K562 (cell line): ENCODE measurements at regions not wholly inside any gene's neighbourhood (a gene's known extent, or its start where the extent isn't known, plus 50 kb on each side); places are given as distances from the start of the nearest gene placed in this dataset.

Experiments
- ATAC-seq: fragments of 200-7000 bp; cut with Tn5 transposase; 3 replicates; pipeline ENCODE4 v1.9.1; 2020; ENCODE audit warnings: moderate library complexity
- BruUV-seq: library from RNA; stranded (reverse); fragments of 400-500 nt; replicated peaks from 2 replicates; lab custom pipeline; 2021; lab: Mats Ljungman, UMichigan
- CTCF ChIA-PET: fragments of 300-600 bp; formaldehyde crosslinking; extraction: SDS; loops from one replicate; lab custom pipeline; 2021; ENCODE audit warnings: low intra/inter-chr PET ratio; lab: Yijun Ruan, JAX
- POLR2A ChIA-PET: fragments of 300-600, 350-650 bp; sonication (Branson Sonifier 250); formaldehyde crosslinking; extraction: SDS; loops from one replicate; lab custom pipeline; 2021; ENCODE audit warnings: antibody characterized with exemption, inconsistent platforms; lab: Yijun Ruan, JAX
- DNase-seq, 4 experiments: peaks; one replicate each; pipeline versions ENCODE4 v3.0.0 to v3.0.0-alpha.2; 2011 to 2018; ENCODE audit warnings: low spot score in 3 of 4, mixed read lengths in 3 of 4; ENCODE audit errors: extremely low read depth in 1 of 4
- FAIRE-seq: peaks from 2 replicates; lab custom pipeline; 2011; peaks lifted over from hg19 to GRCh38; lab: Jason Lieb, UNC
- H2AFZ ChIP-seq: 2 replicates; pipeline ENCODE4 v1.6.0; 2011; ENCODE audit warnings: low read depth, low read length, control low read depth, inconsistent platforms
- H3K27ac ChIP-seq: fragments of 200-600 bp; 3 replicates; pipeline ENCODE4 v1.8.0; 2011; ENCODE audit warnings: low read depth, mild to moderate bottlenecking, control low read depth, inconsistent platforms, low read length, moderate library complexity, mixed read lengths; ENCODE audit errors: extremely low read depth
- H3K27me3 ChIP-seq, 2 experiments: fragments of 300-600 bp in 1 of 2; 2 replicates in 1 of 2; 3 replicates in 1 of 2; pipeline versions ENCODE4 v1.6.0 to v1.8.0; 2011; ENCODE audit warnings: inconsistent platforms in 2 of 2, low read length in 2 of 2, mild to moderate bottlenecking in 1 of 2, mixed read lengths in 1 of 2, moderate library complexity in 1 of 2; ENCODE audit not compliant: control insufficient read depth in 2 of 2, insufficient read depth in 2 of 2
- H3K36me3 ChIP-seq: fragments of 300-600 bp; 3 replicates; pipeline ENCODE4 v1.8.0; 2011; ENCODE audit warnings: mild to moderate bottlenecking, low read length, inconsistent platforms; ENCODE audit not compliant: control insufficient read depth, insufficient read depth
- H3K4me1 ChIP-seq, 2 experiments: fragments of 200-600 bp in 1 of 2; replicated peaks in 1 of 2; 2 replicates in 1 of 2; 3 replicates in 1 of 2; pipeline versions ENCODE4 v1.5.1 to v1.8.0; 2011; ENCODE audit warnings: inconsistent platforms in 2 of 2, low read length in 2 of 2, mild to moderate bottlenecking in 1 of 2, mixed read lengths in 1 of 2, moderate library complexity in 1 of 2; ENCODE audit not compliant: control insufficient read depth in 2 of 2, insufficient read depth in 2 of 2
- H3K4me2 ChIP-seq: 2 replicates; pipeline ENCODE4 v1.6.1; 2011; ENCODE audit warnings: low read length, control low read depth, inconsistent platforms, mixed read lengths; ENCODE audit not compliant: insufficient read depth
- H3K4me3 ChIP-seq: fragments of 200-600 bp; sonication (generic), shearing (Covaris generic); 2 replicates; pipeline ENCODE4 v1.5.1; 2016; ENCODE audit warnings: control low read depth, inconsistent platforms
- H3K79me2 ChIP-seq: fragments of 200-600 bp; 3 replicates; pipeline ENCODE4 v1.8.0; 2011; ENCODE audit warnings: low read length, inconsistent platforms; ENCODE audit not compliant: control insufficient read depth, insufficient read depth
- H3K9ac ChIP-seq, 2 experiments: 2 replicates each; pipeline versions ENCODE4 v1.6.0 to v1.6.1; 2011; ENCODE audit warnings: low read depth in 2 of 2, low read length in 2 of 2, control low read depth in 1 of 2, inconsistent platforms in 1 of 2, mild to moderate bottlenecking in 1 of 2, mixed read lengths in 1 of 2; ENCODE audit not compliant: insufficient read depth in 1 of 2
- H3K9me1 ChIP-seq: one replicate; pipeline ENCODE4 v1.6.0; 2011; ENCODE audit warnings: inconsistent platforms, mild to moderate bottlenecking, low read length, moderate library complexity; ENCODE audit not compliant: control insufficient read depth, insufficient read depth
- H3K9me3 ChIP-seq: replicated peaks from 2 replicates; pipeline ENCODE4 v1.5.1; 2011; ENCODE audit warnings: low read depth, low read length, inconsistent platforms; ENCODE audit not compliant: control insufficient read depth, insufficient read depth
- H4K20me1 ChIP-seq: replicated peaks from 2 replicates; pipeline ENCODE4 v1.6.1; 2011; ENCODE audit warnings: low read length, inconsistent platforms, mixed read lengths; ENCODE audit not compliant: control insufficient read depth, insufficient read depth
- ASH1L ChIP-seq: fragments of 450-650 bp; IDR thresholded peaks from 2 replicates; pipeline ENCODE4 v1.6.1; 2018; ENCODE audit warnings: borderline replicate concordance, mild to moderate bottlenecking, low read depth; ENCODE audit not compliant: partially characterized antibody
- ATF3 ChIP-seq, 2 experiments: fragments of 450-650 bp in 1 of 2; sonication (generic) in 1 of 2; formaldehyde crosslinking in 1 of 2; IDR thresholded peaks in 1 of 2; conservative IDR thresholded peaks in 1 of 2; 2 replicates each; pipeline versions ENCODE4 v1.6.1 to v1.8.1; 2016 to 2023; ENCODE audit warnings: mild to moderate bottlenecking in 2 of 2, moderate library complexity in 2 of 2, inconsistent platforms in 1 of 2, missing genetic modification reagents in 1 of 2
- BHLHE40 ChIP-seq: IDR thresholded peaks from 2 replicates; pipeline ENCODE4 v1.6.1; 2011; ENCODE audit warnings: low read length, improper control_type of control experiment
- CTBP1 ChIP-seq: fragments of 450-650 bp; IDR thresholded peaks from 2 replicates; pipeline ENCODE4 v1.6.1; 2016; ENCODE audit warnings: borderline replicate concordance
- EGR1 ChIP-seq: fragments of 450-650 bp; conservative IDR thresholded peaks from 2 replicates; pipeline ENCODE4 v1.6.1; 2017; ENCODE audit warnings: mild to moderate bottlenecking
- FOSL1 ChIP-seq: fragments of 200-800 bp; sonication (Bioruptor generic); conservative IDR thresholded peaks from 2 replicates; pipeline ENCODE4 v1.6.1; 2016; ENCODE audit warnings: missing genetic modification characterization, missing compliant biosample characterization
- GTF2E2 ChIP-seq: fragments of 200-800 bp; sonication (Bioruptor generic); IDR thresholded peaks from 2 replicates; pipeline ENCODE4 v1.6.1; 2016; ENCODE audit warnings: missing genetic modification characterization, missing compliant biosample characterization
- JUND ChIP-seq, 2 experiments: IDR thresholded peaks; 2 replicates in 1 of 2; 3 replicates in 1 of 2; pipeline ENCODE4 v1.6.1; 2011; ENCODE audit warnings: borderline replicate concordance in 2 of 2, low read depth in 2 of 2, low read length in 2 of 2, improper control_type of control experiment in 1 of 2, missing biosample characterization in 1 of 2, missing genetic modification characterization in 1 of 2, missing genetic modification reagents in 1 of 2
- KLF6 ChIP-seq: fragments of 250-450 bp; sonication (Bioruptor Pico); IDR thresholded peaks from 2 replicates; pipeline ENCODE4 v1.4.0; 2020; ENCODE audit warnings: mild to moderate bottlenecking, moderate library complexity, borderline replicate concordance
- MAFF ChIP-seq: IDR thresholded peaks from 2 replicates; pipeline ENCODE4 v1.6.1; 2012; ENCODE audit warnings: low read length, improper control_type of control experiment
- MAFK ChIP-seq: IDR thresholded peaks from 2 replicates; pipeline ENCODE4 v1.6.1; 2011; ENCODE audit warnings: low read length, improper control_type of control experiment
- MIER1 ChIP-seq: fragments of 450-650 bp; IDR thresholded peaks from 2 replicates; pipeline ENCODE4 v1.6.1; 2016; ENCODE audit warnings: antibody characterized with exemption, mild to moderate bottlenecking, low read depth
- SAFB ChIP-seq: fragments of 200-400 bp; formaldehyde crosslinking; IDR thresholded peaks from 2 replicates; pipeline ENCODE4 v1.6.1; 2017; ENCODE audit warnings: low read depth, low read length, borderline replicate concordance
- SMARCA4 ChIP-seq: fragments of 450-650 bp; IDR thresholded peaks from 2 replicates; pipeline ENCODE4 v1.6.1; 2016
- SRSF7 ChIP-seq: fragments of 200-400 bp; formaldehyde crosslinking; optimal IDR thresholded peaks from 2 replicates; pipeline ENCODE3; 2017; ENCODE audit warnings: mild to moderate bottlenecking, low read depth, low read length
- TBL1XR1 ChIP-seq, 2 experiments: IDR thresholded peaks; 2 replicates each; pipeline ENCODE4 v1.6.1; 2012; ENCODE audit warnings: improper control_type of control experiment in 2 of 2, low read length in 2 of 2, mild to moderate bottlenecking in 1 of 2
- TGIF2 ChIP-seq: sonication (generic); formaldehyde crosslinking; IDR thresholded peaks from 2 replicates; pipeline ENCODE4 v1.8.1; 2022; ENCODE audit warnings: mild to moderate bottlenecking, missing genetic modification reagents, moderate library complexity
- YBX1 ChIP-seq: fragments of 450-650 bp; IDR thresholded peaks from 2 replicates; pipeline ENCODE4 v1.7.1; 2016; ENCODE audit warnings: mild to moderate bottlenecking
- ZNF165 ChIP-seq: fragments of 250-450 bp; sonication (Bioruptor Pico); IDR thresholded peaks from 2 replicates; pipeline ENCODE4 v1.4.0; 2020; ENCODE audit warnings: borderline replicate concordance
- ZNF354B ChIP-seq: fragments of 250-450 bp; sonication (Bioruptor Pico); IDR thresholded peaks from 2 replicates; pipeline ENCODE4 v1.4.0; 2020
- ZNF668 ChIP-seq: fragments of 250-450 bp; sonication (Bioruptor Pico); IDR thresholded peaks from 2 replicates; pipeline ENCODE4 v1.8.0; 2022; ENCODE audit warnings: mild to moderate bottlenecking, inconsistent platforms
- ZNF778 ChIP-seq: fragments of 450-650 bp; formaldehyde crosslinking; IDR thresholded peaks from 2 replicates; pipeline ENCODE4 v1.4.0; 2020; ENCODE audit warnings: mild to moderate bottlenecking, moderate library complexity
- WGBS: fragments of 100-300 bp; shearing (Covaris generic); methylation state at CpG from one replicate; pipeline ENCODE4 v1.1.6; 2016; ENCODE audit warnings: low coverage, mixed read lengths; ENCODE audit not compliant: insufficient coverage; ENCODE audit errors: missing lambda C conversion rate; 5-methylcytosine and 5-hydroxymethylcytosine counted together
- in situ Hi-C: fragments of 300-500 bp; cut with MboI; formaldehyde crosslinking; loops from 4 replicates; pipeline ENCODE4 v1.15.0; 2018; ENCODE audit warnings: inconsistent platforms, mixed read lengths
- intact Hi-C: fragments of 100-400 bp; cut with micrococcal nuclease; formaldehyde crosslinking; loops from 2 replicates; pipeline ENCODE4 v1.14.2; 2022

DNA sequence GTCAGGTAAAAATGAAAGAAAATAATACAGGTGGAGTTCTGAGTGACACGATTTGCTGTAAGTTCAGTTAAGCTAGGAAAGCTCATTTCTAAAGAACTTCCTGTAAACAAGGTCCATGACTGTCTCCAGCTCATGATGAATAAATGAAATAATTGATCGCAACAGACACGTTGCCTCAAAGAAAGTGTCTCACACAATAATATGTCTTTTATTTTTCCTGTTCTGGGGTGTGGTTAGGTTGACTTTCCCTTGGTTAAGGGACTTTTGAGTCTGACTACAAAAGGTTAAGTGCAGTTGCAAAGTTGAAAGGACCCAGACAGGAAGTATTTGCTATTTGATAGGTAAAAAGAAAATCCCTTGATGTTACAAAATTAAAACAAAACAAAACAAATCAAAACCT is 304.2 kb upstream of the PRDM1 start (continued):
- TF ChIP-seq ZNF778 (CRISPR knock-in tag) (no peak), MIER1 (no peak), KLF6 (CRISPR knock-in tag) (no peak)

DNA sequence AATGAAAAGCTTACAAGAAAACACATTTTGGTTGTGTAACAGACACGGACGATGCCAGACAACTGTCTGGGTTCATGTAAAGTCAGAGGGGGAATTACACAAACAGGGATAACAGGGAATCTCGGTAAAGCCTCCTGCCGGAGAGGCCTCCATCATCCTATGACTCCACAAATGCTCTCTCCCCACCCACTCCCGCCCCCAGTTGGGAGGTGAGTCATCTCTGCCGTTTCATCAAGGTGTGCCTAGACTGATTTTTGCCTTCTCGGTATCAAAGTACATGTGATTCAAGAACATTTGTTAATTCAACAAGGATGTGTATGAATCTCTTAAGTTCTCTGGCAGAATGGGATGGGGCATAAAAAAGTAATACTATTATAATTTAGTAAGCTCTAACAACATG is 304.9 kb upstream of the PRDM1 start:
- H3K9ac ChIP-seq: no peak overlapping the region
- H4K20me1 ChIP-seq: no peaks in the 10 kb centered on the region
- H3K36me3 ChIP-seq: no peaks in the 10 kb centered on the region
- FAIRE-seq: no peak
- in situ Hi-C loops: no loop called here
- ChIA-PET POLR2A (interaction anchor here (0.6 to 1.1 kb wide), 3 partner anchors 10 to 212 kb away, joined by 3 to 5 read pairs (median 4); no protein-coding TSS in a partner anchor), CTCF (no interaction called here)
- intact Hi-C loops: no loop called here
- no peaks in the 10 kb centered on the region for H3K9me1 ChIP-seq
- peak in 3 of 4 experiments; percentile 17 to 27 (median 21) for DNase-seq
- no peaks in the 10 kb centered on the region; a peak in 1 of 5 replicates for H3K4me1 ChIP-seq
- H3K9me3 ChIP-seq: no peaks in the 10 kb centered on the region
- no peaks in the 10 kb centered on the region for H3K79me2 ChIP-seq
- peak; percentile 55; the same call in 1 of the 3 replicates for ATAC-seq
- H3K27ac ChIP-seq: no peak overlapping the region
- no peak overlapping the region for H3K4me2 ChIP-seq
- BruUV-seq: no TSS peak
- H2AFZ ChIP-seq: no peak overlapping the region
- 7% methylated on average over 7 of the region's 7 CpGs for WGBS
- no peak overlapping the region for H3K4me3 ChIP-seq
- H3K27me3 ChIP-seq: no peaks in the 10 kb centered on the region
- TF ChIP-seq MAFK: no peak
- TF ChIP-seq YBX1: no peak
- TF ChIP-seq ASH1L: no peak
- no peak for TF ChIP-seq ZNF165 (CRISPR knock-in tag)
- no peak for TF ChIP-seq ZNF668 (CRISPR knock-in tag)
- TF ChIP-seq CTBP1: no peak
- TF ChIP-seq FOSL1 (tag): peak; percentile 47
- TF ChIP-seq MAFF: no peak
- no peak for TF ChIP-seq GTF2E2 (tag)
- no peak for TF ChIP-seq SRSF7
- no peak for TF ChIP-seq SMARCA4
- TF ChIP-seq ZNF354B (CRISPR knock-in tag): no peak
- TF ChIP-seq TBL1XR1 (IDR thresholded peaks at IDR 0.05; ENCODE audit: low read length in 2 of 2): no peak
- TF ChIP-seq EGR1: peak; percentile 80
- TF ChIP-seq BHLHE40: no peak
- TF ChIP-seq ATF3 (IDR thresholded peaks at IDR 0.05): peak; percentile 65
- TF ChIP-seq ATF3 (CRISPR knock-in tag; conservative IDR thresholded peaks at IDR 0.05): no peak
- TF ChIP-seq SAFB: no peak
- TF ChIP-seq TGIF2 (CRISPR knock-in tag): no peak
- no peak for TF ChIP-seq KLF6 (CRISPR knock-in tag)
- peak; percentile 78 for TF ChIP-seq JUND (IDR thresholded peaks at IDR 0.05; ENCODE audit: borderline replicate concordance, low read depth, low read length)
- TF ChIP-seq JUND (tag; IDR thresholded peaks at IDR 0.05; ENCODE audit: borderline replicate concordance, low read depth, low read length): peak; percentile 36; the same call in 1 of the 3 replicates
